ENCODE measurements at regions not wholly inside any gene's neighbourhood (a gene's known extent, or its start where the extent isn't known, plus 50 kb on each side); places are given as distances from the start of the nearest gene placed in this dataset.
"Not testable (repeated sequence)": the region's sequence is repeated elsewhere in the genome, so short reads cannot be mapped to it uniquely, and the experiment has no call there.

GRCh38 chr2:66101206-66101605, 333.7 kb upstream of the MEIS1 start:
- no peak for ATAC-seq (ENCODE audit: insufficient number of reproducible peaks, low FRiP score, low read depth)
- DNase-seq (ENCODE audit: low spot score): no peak
- Histone ChIP-seq H3K9me3 (no peaks in the 10 kb centered on the region), H3K4me1 (ENCODE audit: control insufficient read depth in 1 of 2, low read depth in 2 of 2) (no peaks in the 10 kb centered on the region), H3K27ac (no peak overlapping the region), H3K36me3 (no peaks in the 10 kb centered on the region), H3K27me3 (replicated peaks; ENCODE audit: insufficient read depth) (no peaks in the 10 kb centered on the region), H3K4me3 (no peak overlapping the region)
- no peak for TF ChIP-seq CTCF (IDR thresholded peaks at IDR 0.05)

GRCh38 chr2:66095820-66096345, 339.0 kb upstream of the MEIS1 start:
- Histone ChIP-seq H3K27me3 (replicated peaks; ENCODE audit: insufficient read depth) (no peaks in the 10 kb centered on the region), H3K9me3 (no peaks in the 10 kb centered on the region), H3K4me1 (ENCODE audit: control insufficient read depth in 1 of 2, low read depth in 2 of 2) (no peaks in the 10 kb centered on the region), H3K27ac (no peak overlapping the region), H3K4me3 (no peak overlapping the region), H3K36me3 (no peaks in the 10 kb centered on the region)
- no peak for ATAC-seq (ENCODE audit: insufficient number of reproducible peaks, low FRiP score, low read depth)
- no peak for DNase-seq (ENCODE audit: low spot score)
- no peak for TF ChIP-seq CTCF (IDR thresholded peaks at IDR 0.05)

- not testable (repeated sequence) for DNase-seq (ENCODE audit: low spot score); H3K4me1 ChIP-seq (ENCODE audit: control insufficient read depth in 1 of 2, low read depth in 2 of 2); H3K27ac ChIP-seq; H3K36me3 ChIP-seq; H3K27me3 ChIP-seq (replicated peaks; ENCODE audit: insufficient read depth); ATAC-seq (ENCODE audit: insufficient number of reproducible peaks, low FRiP score, low read depth); H3K4me3 ChIP-seq; H3K9me3 ChIP-seq
Measured at GRCh38 chr2:66094689-66095088, 340.2 kb upstream of the MEIS1 start.

GRCh38 chr2:66093371-66093770, 341.6 kb upstream of the MEIS1 start:
- Histone ChIP-seq H3K4me3 (no peak overlapping the region), H3K4me1 (ENCODE audit: control insufficient read depth in 1 of 2, low read depth in 2 of 2) (no peaks in the 10 kb centered on the region), H3K27me3 (replicated peaks; ENCODE audit: insufficient read depth) (no peaks in the 10 kb centered on the region), H3K9me3 (no peaks in the 10 kb centered on the region), H3K27ac (no peak overlapping the region), H3K36me3 (no peaks in the 10 kb centered on the region)
- TF ChIP-seq CTCF (IDR thresholded peaks at IDR 0.05): no peak
- DNase-seq (ENCODE audit: low spot score) (no peak), ATAC-seq (ENCODE audit: insufficient number of reproducible peaks, low FRiP score, low read depth) (no peak)

GRCh38 chr2:66084948-66085590, 349.9 kb upstream of the MEIS1 start:
- Histone ChIP-seq H3K9me3 (no peaks in the 10 kb centered on the region), H3K27ac (no peak overlapping the region), H3K4me3 (no peak overlapping the region), H3K36me3 (no peaks in the 10 kb centered on the region), H3K27me3 (replicated peaks; ENCODE audit: insufficient read depth) (no peaks in the 10 kb centered on the region), H3K4me1 (ENCODE audit: control insufficient read depth in 1 of 2, low read depth in 2 of 2) (no peaks in the 10 kb centered on the region)
- DNase-seq (ENCODE audit: low spot score): no peak
- no peak for TF ChIP-seq CTCF (IDR thresholded peaks at IDR 0.05)
- ATAC-seq (ENCODE audit: insufficient number of reproducible peaks, low FRiP score, low read depth): no peak

GRCh38 chr2:66082581-66082980, 352.3 kb upstream of the MEIS1 start:
- ATAC-seq (ENCODE audit: insufficient number of reproducible peaks, low FRiP score, low read depth) (no peak), DNase-seq (ENCODE audit: low spot score) (no peak)
- Histone ChIP-seq H3K36me3 (no peaks in the 10 kb centered on the region), H3K4me3 (no peak overlapping the region), H3K9me3 (no peaks in the 10 kb centered on the region), H3K27me3 (replicated peaks; ENCODE audit: insufficient read depth) (no peaks in the 10 kb centered on the region), H3K4me1 (ENCODE audit: control insufficient read depth in 1 of 2, low read depth in 2 of 2) (no peaks in the 10 kb centered on the region), H3K27ac (no peak overlapping the region)
- no peak for TF ChIP-seq CTCF (IDR thresholded peaks at IDR 0.05)
